Type B pancreatic cell (in vitro differentiated cells): ENCODE measurements at regions not wholly inside any gene's neighbourhood (a gene's known extent, or its start where the extent isn't known, plus 50 kb on each side); places are given as distances from the start of the nearest gene placed in this dataset.

Experiments
- DNase-seq: peaks from one replicate; pipeline ENCODE4 v3.0.0; 2021; ENCODE audit warnings: mixed read lengths; ENCODE audit not compliant: unreplicated experiment; ENCODE audit errors: extremely low spot score
- H3K27ac Mint-ChIP-seq: 2 replicates; pipeline ENCODE4 v1.8.0; 2021; ENCODE audit warnings: mild to moderate bottlenecking, mixed read lengths
- H3K27me3 Mint-ChIP-seq: 2 replicates; pipeline ENCODE4 v1.8.0; 2021; ENCODE audit warnings: mixed read lengths
- H3K36me3 Mint-ChIP-seq: 2 replicates; pipeline ENCODE4 v1.8.0; 2021; ENCODE audit warnings: mixed read lengths
- H3K4me1 Mint-ChIP-seq: one replicate; pipeline ENCODE4 v1.8.0; 2021; ENCODE audit warnings: mixed read lengths; ENCODE audit not compliant: unreplicated experiment
- H3K4me3 Mint-ChIP-seq: 2 replicates; pipeline ENCODE4 v1.8.0; 2021; ENCODE audit warnings: mild to moderate bottlenecking, mixed read lengths
- H3K9me3 Mint-ChIP-seq: 2 replicates; pipeline ENCODE4 v1.8.0; 2021; ENCODE audit warnings: mixed read lengths
- TF ChIP-seq, protein P1 (sequence below): fragments of 200-600 bp; sonication (generic); conservative IDR thresholded peaks from 2 replicates; pipeline ENCODE4 v1.5.0; 2021; ENCODE audit warnings: antibody characterized with exemption, mild to moderate bottlenecking

DNA sequence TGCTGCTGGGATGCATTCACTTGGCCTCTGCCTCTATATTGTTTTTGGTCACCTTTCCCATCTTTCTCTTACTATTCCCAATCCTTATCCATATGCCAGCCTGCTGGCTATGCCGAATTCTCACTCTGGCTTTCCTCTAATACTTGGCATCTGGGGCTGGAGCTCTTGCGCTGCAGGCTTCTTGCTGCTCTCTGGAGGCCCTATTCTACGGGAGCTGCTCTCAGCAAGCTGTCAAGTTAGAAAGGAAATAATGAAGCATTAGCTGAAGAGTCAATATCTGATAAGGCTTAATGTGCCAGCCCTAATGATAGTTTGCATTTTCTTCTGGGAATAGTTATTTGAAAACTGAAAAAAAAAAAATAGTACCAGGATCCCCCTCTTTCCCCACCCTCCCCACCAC is 125.3 kb upstream of the CYYR1 start:
- DNase-seq, result no peak
- Mint-ChIP-seq H3K4me3 (no peak overlapping the region), H3K4me1 (no peaks in the 10 kb centered on the region), H3K27me3 (peaks cover 6% of the 10 kb centered on the region), H3K27ac (no peak overlapping the region), H3K9me3 (peaks cover 4% of the 10 kb centered on the region), H3K36me3 (no peaks in the 10 kb centered on the region)
- TF ChIP-seq, protein P1, sequence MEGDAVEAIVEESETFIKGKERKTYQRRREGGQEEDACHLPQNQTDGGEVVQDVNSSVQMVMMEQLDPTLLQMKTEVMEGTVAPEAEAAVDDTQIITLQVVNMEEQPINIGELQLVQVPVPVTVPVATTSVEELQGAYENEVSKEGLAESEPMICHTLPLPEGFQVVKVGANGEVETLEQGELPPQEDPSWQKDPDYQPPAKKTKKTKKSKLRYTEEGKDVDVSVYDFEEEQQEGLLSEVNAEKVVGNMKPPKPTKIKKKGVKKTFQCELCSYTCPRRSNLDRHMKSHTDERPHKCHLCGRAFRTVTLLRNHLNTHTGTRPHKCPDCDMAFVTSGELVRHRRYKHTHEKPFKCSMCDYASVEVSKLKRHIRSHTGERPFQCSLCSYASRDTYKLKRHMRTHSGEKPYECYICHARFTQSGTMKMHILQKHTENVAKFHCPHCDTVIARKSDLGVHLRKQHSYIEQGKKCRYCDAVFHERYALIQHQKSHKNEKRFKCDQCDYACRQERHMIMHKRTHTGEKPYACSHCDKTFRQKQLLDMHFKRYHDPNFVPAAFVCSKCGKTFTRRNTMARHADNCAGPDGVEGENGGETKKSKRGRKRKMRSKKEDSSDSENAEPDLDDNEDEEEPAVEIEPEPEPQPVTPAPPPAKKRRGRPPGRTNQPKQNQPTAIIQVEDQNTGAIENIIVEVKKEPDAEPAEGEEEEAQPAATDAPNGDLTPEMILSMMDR, result no peak

DNA sequence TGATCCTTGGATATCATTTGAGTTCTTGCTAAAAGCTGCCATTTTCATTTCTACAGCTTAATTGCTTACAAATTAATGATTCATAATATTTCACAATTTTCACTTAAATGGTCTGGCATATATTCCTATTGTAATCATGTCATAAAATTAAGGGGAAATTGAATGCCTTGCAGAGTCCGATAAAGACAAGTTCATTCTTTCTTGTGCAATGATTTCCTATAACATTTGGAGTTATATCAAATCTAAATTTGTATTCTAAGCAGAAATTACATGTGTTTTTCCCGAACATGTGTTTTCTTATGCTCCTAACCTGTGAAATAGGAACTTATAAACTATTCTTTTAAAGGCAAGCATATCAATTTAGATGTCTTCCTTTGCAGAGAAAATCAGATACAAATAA is 118.3 kb upstream of the CYYR1 start:
- H3K4me1 Mint-ChIP-seq, result no peaks in the 10 kb centered on the region
- peaks cover 3% of the 10 kb centered on the region for H3K27me3 Mint-ChIP-seq
- no peak overlapping the region for H3K27ac Mint-ChIP-seq
- DNase-seq, result no peak
- TF ChIP-seq, protein P1, result no peak
- no peaks in the 10 kb centered on the region for H3K36me3 Mint-ChIP-seq
- peaks cover 5% of the 10 kb centered on the region for H3K9me3 Mint-ChIP-seq
- H3K4me3 Mint-ChIP-seq, result no peak overlapping the region

GRCh38 chr21:26686705-26687104 is 113.6 kb upstream of the CYYR1 start:
- Mint-ChIP-seq H3K36me3 (no peaks in the 10 kb centered on the region), H3K4me3 (no peak overlapping the region), H3K4me1 (no peaks in the 10 kb centered on the region), H3K27me3 (no peaks in the 10 kb centered on the region), H3K27ac (no peak overlapping the region), H3K9me3 (peaks cover 5% of the 10 kb centered on the region)
- TF ChIP-seq, protein P1, result no peak
- no peak for DNase-seq

- H3K27me3 Mint-ChIP-seq, result no peaks in the 10 kb centered on the region
- H3K4me3 Mint-ChIP-seq, result no peak overlapping the region
- no peaks in the 10 kb centered on the region for H3K36me3 Mint-ChIP-seq
- H3K9me3 Mint-ChIP-seq, result peaks cover 5% of the 10 kb centered on the region
- H3K27ac Mint-ChIP-seq, result no peak overlapping the region
- no peaks in the 10 kb centered on the region for H3K4me1 Mint-ChIP-seq
- DNase-seq, result no peak
- TF ChIP-seq, protein P1, result no peak
Observed at GRCh38 chr21:26686278-26686677, 113.2 kb upstream of the CYYR1 start.

GRCh38 chr21:26684889-26685288 is 111.8 kb upstream of the CYYR1 start:
- TF ChIP-seq, protein P1, result no peak
- H3K9me3 Mint-ChIP-seq, result peaks cover 5% of the 10 kb centered on the region
- no peak overlapping the region for H3K27ac Mint-ChIP-seq
- no peaks in the 10 kb centered on the region for H3K36me3 Mint-ChIP-seq
- H3K4me3 Mint-ChIP-seq, result no peak overlapping the region
- H3K4me1 Mint-ChIP-seq, result no peaks in the 10 kb centered on the region
- DNase-seq, result no peak
- no peaks in the 10 kb centered on the region for H3K27me3 Mint-ChIP-seq

DNA sequence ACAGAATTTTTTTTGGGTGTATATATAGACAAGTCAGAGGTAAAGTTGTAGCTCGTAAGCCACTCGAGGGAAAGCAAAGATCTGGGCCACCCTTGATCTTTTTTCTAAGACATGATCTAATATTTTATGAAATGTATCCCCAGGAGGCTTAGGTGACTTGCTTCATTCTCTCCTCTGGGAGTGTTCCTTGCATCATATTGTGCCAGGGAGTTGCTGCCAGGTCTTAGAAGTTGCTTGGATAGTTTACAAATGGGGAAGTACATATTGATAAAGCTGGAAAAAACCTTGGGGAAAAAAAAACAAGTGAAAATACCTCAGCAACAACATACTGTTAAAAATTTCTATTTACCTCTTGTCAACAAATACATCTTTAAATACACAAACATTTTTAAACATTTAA is 110.9 kb upstream of the CYYR1 start:
- Mint-ChIP-seq H3K36me3 (no peaks in the 10 kb centered on the region), H3K4me1 (peaks cover 6% of the 10 kb centered on the region), H3K9me3 (peaks cover 5% of the 10 kb centered on the region), H3K27me3 (no peaks in the 10 kb centered on the region), H3K27ac (no peak overlapping the region), H3K4me3 (no peak overlapping the region)
- TF ChIP-seq, protein P1, result no peak
- no peak for DNase-seq
